Glutamatergic neuron (in vitro differentiated cells): ENCODE measurements at regions not wholly inside any gene's neighbourhood (a gene's known extent, or its start where the extent isn't known, plus 50 kb on each side); places are given as distances from the start of the nearest gene placed in this dataset.

ENCODE experiments used
- DNase-seq: peaks from one replicate; pipeline ENCODE4 v3.0.0; 2022
- H3K27ac Mint-ChIP-seq: one replicate; pipeline ENCODE4 v1.8.0; 2020; ENCODE audit warnings: mild to moderate bottlenecking, mixed read lengths, inconsistent platforms; ENCODE audit not compliant: unreplicated experiment
- H3K27me3 Mint-ChIP-seq: one replicate; pipeline ENCODE4 v1.8.0; 2020; ENCODE audit warnings: mild to moderate bottlenecking, moderate library complexity, mixed read lengths, inconsistent platforms; ENCODE audit not compliant: unreplicated experiment
- H3K36me3 Mint-ChIP-seq: one replicate; pipeline ENCODE4 v1.8.0; 2020; ENCODE audit warnings: mild to moderate bottlenecking, mixed read lengths, inconsistent platforms; ENCODE audit not compliant: unreplicated experiment
- H3K4me1 Mint-ChIP-seq: one replicate; pipeline ENCODE4 v1.8.0; 2020; ENCODE audit warnings: mild to moderate bottlenecking, low read depth, mixed read lengths, inconsistent platforms; ENCODE audit not compliant: unreplicated experiment
- H3K4me3 Mint-ChIP-seq: one replicate; pipeline ENCODE4 v1.8.0; 2020; ENCODE audit warnings: mild to moderate bottlenecking, mixed read lengths, inconsistent platforms; ENCODE audit not compliant: unreplicated experiment
- H3K9me3 Mint-ChIP-seq: one replicate; pipeline ENCODE4 v1.8.0; 2020; ENCODE audit warnings: mild to moderate bottlenecking, moderate library complexity, mixed read lengths, inconsistent platforms; ENCODE audit not compliant: unreplicated experiment
- TF ChIP-seq, protein P1 (sequence below): fragments of 200-600 bp; sonication (generic); IDR thresholded peaks from one replicate; pipeline ENCODE4 v1.5.0; 2021; ENCODE audit not compliant: partially characterized antibody, unreplicated experiment

GRCh38 chr2:126448611-126449010 is 207.3 kb upstream of the GYPC start:
- Mint-ChIP-seq H3K9me3 (no peaks in the 10 kb centered on the region), H3K4me3 (no peak overlapping the region), H3K27me3 (peaks cover 2% of the 10 kb centered on the region), H3K27ac (no peak overlapping the region), H3K4me1 (no peaks in the 10 kb centered on the region), H3K36me3 (no peaks in the 10 kb centered on the region)
- TF ChIP-seq, protein P1, sequence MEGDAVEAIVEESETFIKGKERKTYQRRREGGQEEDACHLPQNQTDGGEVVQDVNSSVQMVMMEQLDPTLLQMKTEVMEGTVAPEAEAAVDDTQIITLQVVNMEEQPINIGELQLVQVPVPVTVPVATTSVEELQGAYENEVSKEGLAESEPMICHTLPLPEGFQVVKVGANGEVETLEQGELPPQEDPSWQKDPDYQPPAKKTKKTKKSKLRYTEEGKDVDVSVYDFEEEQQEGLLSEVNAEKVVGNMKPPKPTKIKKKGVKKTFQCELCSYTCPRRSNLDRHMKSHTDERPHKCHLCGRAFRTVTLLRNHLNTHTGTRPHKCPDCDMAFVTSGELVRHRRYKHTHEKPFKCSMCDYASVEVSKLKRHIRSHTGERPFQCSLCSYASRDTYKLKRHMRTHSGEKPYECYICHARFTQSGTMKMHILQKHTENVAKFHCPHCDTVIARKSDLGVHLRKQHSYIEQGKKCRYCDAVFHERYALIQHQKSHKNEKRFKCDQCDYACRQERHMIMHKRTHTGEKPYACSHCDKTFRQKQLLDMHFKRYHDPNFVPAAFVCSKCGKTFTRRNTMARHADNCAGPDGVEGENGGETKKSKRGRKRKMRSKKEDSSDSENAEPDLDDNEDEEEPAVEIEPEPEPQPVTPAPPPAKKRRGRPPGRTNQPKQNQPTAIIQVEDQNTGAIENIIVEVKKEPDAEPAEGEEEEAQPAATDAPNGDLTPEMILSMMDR, result no peak
- DNase-seq, result no peak

DNA sequence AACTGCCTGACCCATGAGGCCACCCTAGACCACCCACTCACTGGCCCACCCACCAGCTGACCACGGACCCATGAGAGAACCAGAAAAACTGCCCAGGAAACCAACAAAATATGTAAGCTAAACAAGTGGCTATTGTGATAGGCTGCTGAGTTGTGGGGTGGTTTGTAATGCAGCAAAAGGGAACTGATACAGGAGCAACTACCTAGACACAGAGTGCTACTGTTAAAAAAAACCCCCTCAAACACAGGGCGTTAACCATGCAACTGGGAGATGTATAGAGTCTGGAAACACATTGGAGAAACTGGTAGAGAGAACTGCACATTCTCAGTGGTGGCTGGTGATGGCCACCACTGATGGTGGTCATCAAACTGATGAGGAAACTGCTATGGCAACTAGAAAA is 206.3 kb upstream of the GYPC start:
- Mint-ChIP-seq H3K4me3 (no peak overlapping the region), H3K27ac (no peak overlapping the region), H3K4me1 (no peaks in the 10 kb centered on the region), H3K9me3 (no peaks in the 10 kb centered on the region), H3K36me3 (no peaks in the 10 kb centered on the region), H3K27me3 (peaks cover 2% of the 10 kb centered on the region)
- TF ChIP-seq, protein P1, result no peak
- DNase-seq, result no peak

- Mint-ChIP-seq H3K4me3 (no peak overlapping the region), H3K9me3 (no peaks in the 10 kb centered on the region), H3K27me3 (peaks cover 2% of the 10 kb centered on the region), H3K36me3 (no peaks in the 10 kb centered on the region), H3K27ac (no peak overlapping the region), H3K4me1 (no peaks in the 10 kb centered on the region)
- no peak for DNase-seq
- TF ChIP-seq, protein P1, result no peak
These were observed 191.9 kb upstream of the GYPC start for GRCh38 chr2:126463892-126464674.

DNA sequence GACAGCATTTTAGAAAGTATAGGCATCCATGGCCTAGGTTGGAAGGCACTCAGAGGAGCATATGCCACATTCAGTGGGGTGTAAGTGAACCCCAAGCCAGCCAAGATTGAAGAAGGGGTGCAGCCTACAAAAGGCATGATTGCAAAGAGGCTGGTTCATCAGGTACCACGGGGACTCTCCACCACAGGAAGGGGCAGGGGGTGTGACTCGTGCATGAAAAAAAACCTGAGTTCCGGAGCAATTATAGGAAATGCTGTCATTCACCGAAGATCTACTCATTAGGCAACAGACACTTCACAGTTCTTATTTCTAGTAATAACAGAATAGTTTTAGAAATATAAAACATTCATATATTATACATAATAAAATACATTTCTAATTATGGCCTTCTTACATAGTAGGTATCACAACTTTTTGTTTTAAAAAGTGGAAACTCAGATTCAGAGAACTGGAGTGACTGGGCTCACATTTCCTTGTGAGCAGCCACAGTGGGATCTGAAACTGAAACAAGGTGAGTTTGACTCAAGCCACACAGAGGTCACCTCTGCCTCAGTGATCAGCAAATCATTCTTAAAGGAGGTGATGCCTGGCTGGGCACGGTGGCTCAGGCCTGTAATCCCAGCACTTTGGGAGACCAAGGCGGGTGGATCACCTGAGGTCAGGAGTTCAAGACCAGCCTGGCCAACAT is 188.4 kb upstream of the GYPC start:
- H3K4me1 Mint-ChIP-seq, result no peaks in the 10 kb centered on the region
- peaks cover 2% of the 10 kb centered on the region for H3K27me3 Mint-ChIP-seq
- H3K27ac Mint-ChIP-seq, result no peak overlapping the region
- H3K4me3 Mint-ChIP-seq, result no peak overlapping the region
- TF ChIP-seq, protein P1, result no peak
- no peaks in the 10 kb centered on the region for H3K36me3 Mint-ChIP-seq
- DNase-seq, result no peak
- H3K9me3 Mint-ChIP-seq, result peaks cover 2% of the 10 kb centered on the region

GRCh38 chr2:126475031-126475430 is 180.9 kb upstream of the GYPC start:
- no peaks in the 10 kb centered on the region for H3K9me3 Mint-ChIP-seq
- H3K27me3 Mint-ChIP-seq, result no peaks in the 10 kb centered on the region
- peaks cover 4% of the 10 kb centered on the region for H3K36me3 Mint-ChIP-seq
- TF ChIP-seq, protein P1, result no peak
- H3K4me3 Mint-ChIP-seq, result no peak overlapping the region
- no peaks in the 10 kb centered on the region for H3K4me1 Mint-ChIP-seq
- no peak overlapping the region for H3K27ac Mint-ChIP-seq
- no peak for DNase-seq
